Activated T-helper 1 cell treated with anti-CD3 and anti-CD28 coated beads, Interleukin-12 subunit alpha, Interleukin-12 subunit beta, Interleukin-2, Interleukin-4 antibody, amounts not matched to agents 30 ng/mL and 10 ng/mL and 1 ng/mL, durations not matched to agents 14 hours and 24 hours and 36 hours (primary cell): ENCODE measurements at regions not wholly inside any gene's neighbourhood (a gene's known extent, or its start where the extent isn't known, plus 50 kb on each side); places are given as distances from the start of the nearest gene placed in this dataset.
"Not testable (repeated sequence)": the region's sequence is repeated elsewhere in the genome, so short reads cannot be mapped to it uniquely, and the experiment has no call there.

Experiments used
- DNase-seq: peaks from one replicate; pipeline ENCODE4 v3.0.0; 2021; ENCODE audit warnings: low spot score
- H3K27ac Mint-ChIP-seq: one replicate; pipeline ENCODE4 v1.8.0; 2021; ENCODE audit warnings: mild to moderate bottlenecking, mixed read lengths
- H3K27me3 Mint-ChIP-seq: one replicate; pipeline ENCODE4 v1.8.0; 2022; ENCODE audit warnings: mild to moderate bottlenecking, moderate library complexity, mixed read lengths; ENCODE audit not compliant: insufficient read depth
- H3K36me3 Mint-ChIP-seq: one replicate; pipeline ENCODE4 v1.8.0; 2021; ENCODE audit warnings: low read depth, mixed read lengths
- H3K4me1 Mint-ChIP-seq: one replicate; pipeline ENCODE4 v1.8.0; 2021; ENCODE audit warnings: low read depth, mixed read lengths
- H3K4me3 Mint-ChIP-seq: one replicate; pipeline ENCODE4 v1.8.0; 2021; ENCODE audit warnings: mild to moderate bottlenecking, moderate library complexity, mixed read lengths
- H3K9me3 Mint-ChIP-seq: one replicate; pipeline ENCODE4 v1.8.0; 2021; ENCODE audit warnings: mixed read lengths
- intact Hi-C: fragments of 100-400 bp; cut with micrococcal nuclease; formaldehyde crosslinking; loops from one replicate; pipeline ENCODE4 v1.15.1; 2024

GRCh38 chr5:178063277-178063676 lies 50.1 kb upstream of the N4BP3 start:
- Mint-ChIP-seq H3K4me3 (no peak overlapping the region), H3K27me3 (peaks cover 6% of the 10 kb centered on the region), H3K27ac (no peak overlapping the region), H3K4me1 (peaks cover 5% of the 10 kb centered on the region), H3K36me3 (no peaks in the 10 kb centered on the region), H3K9me3 (no peaks in the 10 kb centered on the region)
- no peak for DNase-seq
- intact Hi-C loops = loop anchor here (2.0 to 10.0 kb wide), 2 partner anchors 80 to 458 kb away; partner anchors contain the start of gene B4GALT7

GRCh38 chr5:178058321-178059012 lies 54.9 kb upstream of the N4BP3 start:
- DNase-seq = no peak
- Mint-ChIP-seq H3K27me3 (peaks cover 4% of the 10 kb centered on the region), H3K27ac (no peak overlapping the region), H3K36me3 (no peaks in the 10 kb centered on the region), H3K4me3 (no peak overlapping the region), H3K4me1 (peaks cover 5% of the 10 kb centered on the region), H3K9me3 (no peaks in the 10 kb centered on the region)
- intact Hi-C loops = loop anchor here (5.0 kb wide), 1 partner anchor 1789 kb away; no protein-coding TSS in a partner anchor

GRCh38 chr5:178057839-178058238 lies 55.5 kb upstream of the N4BP3 start:
- Mint-ChIP-seq H3K27ac (no peak overlapping the region), H3K27me3 (peaks cover 4% of the 10 kb centered on the region), H3K4me3 (no peak overlapping the region), H3K9me3 (no peaks in the 10 kb centered on the region), H3K36me3 (no peaks in the 10 kb centered on the region), H3K4me1 (peaks cover 5% of the 10 kb centered on the region)
- no peak for DNase-seq
- intact Hi-C loops = loop anchor here (5.0 kb wide), 1 partner anchor 1789 kb away; no protein-coding TSS in a partner anchor

- no peak overlapping the region for H3K27ac Mint-ChIP-seq
- peaks cover under 1% of the 10 kb centered on the region for H3K4me1 Mint-ChIP-seq
- intact Hi-C loops = loop anchor here (5.0 kb wide), 1 partner anchor 1790 kb away; no protein-coding TSS in a partner anchor
- no peaks in the 10 kb centered on the region for H3K36me3 Mint-ChIP-seq
- DNase-seq = no peak
- H3K27me3 Mint-ChIP-seq = peaks cover 4% of the 10 kb centered on the region
- H3K4me3 Mint-ChIP-seq = no peak overlapping the region
- no peaks in the 10 kb centered on the region for H3K9me3 Mint-ChIP-seq
Measured at GRCh38 chr5:178056935-178057334, 56.4 kb upstream of the N4BP3 start.

GRCh38 chr5:178055536-178055935 lies 57.8 kb upstream of the N4BP3 start:
- not testable (repeated sequence) for H3K36me3 Mint-ChIP-seq, H3K4me3 Mint-ChIP-seq, DNase-seq, H3K4me1 Mint-ChIP-seq, H3K27ac Mint-ChIP-seq, H3K27me3 Mint-ChIP-seq, H3K9me3 Mint-ChIP-seq
- intact Hi-C loops = loop anchor here (5.0 kb wide), 1 partner anchor 1792 kb away; no protein-coding TSS in a partner anchor

DNA sequence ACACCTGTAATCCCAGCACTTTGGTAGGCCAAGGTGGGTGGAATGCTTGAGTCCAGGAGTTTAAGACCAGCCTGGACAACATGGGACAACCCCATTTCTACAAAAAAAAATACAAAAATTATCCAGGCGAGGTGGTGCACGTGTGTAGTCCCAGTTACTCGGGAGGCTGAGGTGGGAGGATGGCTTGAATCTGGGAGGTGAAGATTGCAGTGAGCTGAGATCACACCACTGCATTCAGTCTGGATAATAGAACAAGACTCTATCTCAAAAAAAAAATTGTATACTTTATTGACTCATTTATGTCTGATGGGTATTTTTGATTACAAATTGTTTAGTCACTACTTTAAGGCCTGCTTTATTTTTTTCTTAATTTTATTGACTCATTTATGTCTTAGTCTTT lies 56.0 kb upstream of the PROP1 start:
- H3K9me3 Mint-ChIP-seq, DNase-seq, H3K27ac Mint-ChIP-seq, intact Hi-C loops, H3K4me1 Mint-ChIP-seq, H3K4me3 Mint-ChIP-seq, H3K27me3 Mint-ChIP-seq, H3K36me3 Mint-ChIP-seq: not testable (repeated sequence)

GRCh38 chr5:178050873-178051272 lies 54.8 kb upstream of the PROP1 start:
- H3K27ac Mint-ChIP-seq = not testable (repeated sequence)

DNA sequence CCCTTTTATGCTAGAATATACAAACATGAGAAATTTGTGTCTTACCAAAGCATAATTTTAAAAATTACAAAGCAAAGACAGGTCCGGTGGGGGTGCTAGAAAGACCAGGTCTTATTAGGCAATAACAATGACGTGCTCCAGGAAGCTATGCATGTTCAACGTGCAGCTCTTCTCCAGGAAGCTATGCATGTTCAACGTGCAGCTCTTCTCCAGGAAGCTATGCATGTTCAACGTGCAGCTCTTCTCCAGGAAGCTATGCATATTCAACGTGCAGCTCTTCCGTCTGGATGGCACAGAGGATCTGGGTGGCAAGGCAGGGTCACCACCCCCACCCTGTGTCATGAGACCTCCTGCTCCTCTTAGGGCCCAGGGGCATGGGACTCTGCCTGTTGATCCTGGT lies 51.9 kb upstream of the PROP1 start:
- intact Hi-C loops = not testable (repeated sequence)

More at GRCh38 chr5:178050873-178051272, 54.8 kb upstream of the PROP1 start:
- DNase-seq, H3K9me3 Mint-ChIP-seq, intact Hi-C loops, H3K27me3 Mint-ChIP-seq, H3K36me3 Mint-ChIP-seq, H3K4me3 Mint-ChIP-seq, H3K4me1 Mint-ChIP-seq: not testable (repeated sequence)

DNA sequence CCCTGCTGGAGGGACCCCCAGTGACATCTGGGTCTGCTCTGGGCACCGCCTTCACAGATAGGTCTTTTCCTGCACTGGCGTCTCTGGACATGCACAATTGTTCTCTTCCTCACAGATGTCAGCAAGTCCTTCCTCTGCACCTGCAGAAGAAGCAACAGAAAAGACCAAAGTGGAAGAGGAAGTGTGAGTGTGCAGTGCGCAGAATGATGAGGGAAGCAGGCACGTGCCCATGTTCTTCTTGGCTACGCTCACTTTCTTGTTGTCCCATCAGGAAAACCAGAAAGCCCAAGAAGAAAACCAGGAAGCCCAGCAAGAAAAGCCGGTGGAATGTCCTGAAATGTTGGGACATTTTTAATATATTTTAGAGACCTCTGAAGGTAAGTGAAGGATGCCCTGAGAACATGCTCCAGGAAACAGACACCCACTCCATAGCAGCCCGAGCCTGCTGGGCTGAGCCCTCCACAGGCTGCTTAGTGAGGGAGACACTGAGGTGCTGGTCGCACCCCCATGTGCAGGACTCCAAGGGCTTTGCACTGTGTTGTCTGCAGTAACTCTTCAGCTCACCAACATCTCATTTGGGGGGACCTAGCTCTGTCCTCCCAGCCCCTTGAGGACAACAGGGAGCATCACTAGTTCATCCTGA lies 50.8 kb upstream of the PROP1 start:
- H3K4me3 Mint-ChIP-seq, H3K27ac Mint-ChIP-seq, H3K36me3 Mint-ChIP-seq, H3K27me3 Mint-ChIP-seq, H3K4me1 Mint-ChIP-seq, H3K9me3 Mint-ChIP-seq, DNase-seq, intact Hi-C loops: not testable (repeated sequence)

More for the DNA sequence above, 51.9 kb upstream of the PROP1 start:
- H3K36me3 Mint-ChIP-seq, H3K27me3 Mint-ChIP-seq, H3K27ac Mint-ChIP-seq, H3K4me3 Mint-ChIP-seq, H3K9me3 Mint-ChIP-seq, DNase-seq, H3K4me1 Mint-ChIP-seq: not testable (repeated sequence)

DNA sequence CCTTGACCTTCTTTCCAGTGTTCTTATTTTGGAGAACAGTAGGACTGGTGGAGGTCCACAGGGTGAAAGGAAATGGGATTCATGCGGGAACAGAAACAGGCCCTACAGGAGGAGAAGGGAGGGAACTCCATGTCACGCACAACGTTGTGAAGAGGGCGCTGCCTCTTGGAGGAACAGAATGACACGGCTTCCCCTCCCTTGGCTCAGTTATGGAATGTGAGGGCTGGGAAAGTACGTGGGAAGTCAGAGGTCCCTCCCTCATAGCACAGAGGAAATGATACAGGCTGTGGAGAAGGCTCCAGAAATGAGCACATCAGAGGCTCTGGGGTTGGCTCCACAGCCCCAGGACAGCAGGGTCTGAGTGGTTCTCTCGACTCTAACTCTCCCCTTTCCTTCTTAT lies 49.9 kb upstream of the PROP1 start:
- intact Hi-C loops, H3K4me1 Mint-ChIP-seq, H3K27ac Mint-ChIP-seq, DNase-seq, H3K36me3 Mint-ChIP-seq, H3K9me3 Mint-ChIP-seq, H3K4me3 Mint-ChIP-seq, H3K27me3 Mint-ChIP-seq: not testable (repeated sequence)
